Heart left ventricle (tissue), 16 donors: ENCODE measurements at regions not wholly inside any gene's neighbourhood (a gene's known extent, or its start where the extent isn't known, plus 50 kb on each side); places are given as distances from the start of the nearest gene placed in this dataset.

Experiments
- ATAC-seq, 4 donors: fragments of 200-7000 bp; cut with Tn5 transposase; one replicate each; pipeline ENCODE4 v1.9.1; 2020 to 2022; ENCODE audit warnings: moderate library complexity in 4 of 4, mild to moderate bottlenecking in 3 of 4, moderate number of reproducible peaks in 1 of 4
- DNase-seq, 5 donors: peaks; one replicate each; pipeline ENCODE4 v3.0.0-alpha.2; 2020
- H3K27ac ChIP-seq, 12 donors: fragments of 200-600 bp; sonication (generic) in 4 of 12; one replicate each; pipeline versions ENCODE4 v1.5.0 to v1.8.0; 2016 to 2022; ENCODE audit warnings: mild to moderate bottlenecking in 2 of 12
- H3K27me3 ChIP-seq, 9 donors: fragments of 200-600 bp; sonication (generic) in 2 of 9; one replicate each; pipeline versions ENCODE4 v1.5.1 to v1.8.0; 2016 to 2022; ENCODE audit warnings: mild to moderate bottlenecking in 3 of 9
- H3K36me3 ChIP-seq, 9 donors: fragments of 200-600 bp; sonication (generic) in 2 of 9; one replicate each; pipeline versions ENCODE4 v1.5.0 to v1.8.0; 2018 to 2022; ENCODE audit warnings: mild to moderate bottlenecking in 2 of 9
- H3K4me1 ChIP-seq, 12 donors: fragments of 200-600 bp; sonication (generic) in 4 of 12; one replicate each; pipeline versions ENCODE4 v1.5.0 to v1.8.0; 2016 to 2022; ENCODE audit warnings: mild to moderate bottlenecking in 3 of 12
- H3K4me3 ChIP-seq, 12 donors: fragments of 200-600 bp; sonication (generic) in 4 of 12; one replicate each; pipeline versions ENCODE4 v1.5.0 to v1.8.0; 2017 to 2022; ENCODE audit warnings: mild to moderate bottlenecking in 9 of 12, moderate library complexity in 4 of 12
- H3K9me3 ChIP-seq, 12 donors: fragments of 200-600 bp; sonication (generic) in 4 of 12; one replicate each; pipeline versions ENCODE4 v1.5.0 to v1.8.0; 2016 to 2022; ENCODE audit warnings: mild to moderate bottlenecking in 1 of 12
- POLR2A ChIP-seq, 2 donors: fragments of 450-650 bp; IDR thresholded peaks; one replicate each; pipeline ENCODE4 v1.6.1; 2017; ENCODE audit warnings: antibody characterized with exemption in 2 of 2, mild to moderate bottlenecking in 2 of 2, moderate library complexity in 2 of 2
- WGBS, 4 donors: extraction: QIAGEN DNeasy Blood & Tissue Kit in 2 of 4; methylation state at CpG; one replicate each; pipeline versions ENCODE4 v1.1.5 to v1.1.7; 2013 to 2018; 5-methylcytosine and 5-hydroxymethylcytosine counted together
- intact Hi-C, 10 donors: fragments of 100-400 bp; cut with DNase I; formaldehyde crosslinking; loops; one replicate each; pipeline versions ENCODE4 v1.11.1 to v1.14.2; 2022
- TF ChIP-seq, protein P1 (sequence below), 12 donors: fragments of 200-600 bp; sonication (generic) in 4 of 12; IDR thresholded peaks; one replicate each; pipeline versions ENCODE4 v1.5.0 to v1.8.0; 2018 to 2022; ENCODE audit warnings: antibody characterized with exemption in 12 of 12, mild to moderate bottlenecking in 5 of 12
- donor health status: ischemic (EF 13 %, LVEDD 7.1; RV severe dilation, severe dysfunction).
- donor health status: healthy with polysubstance abuse.
- donor health status: DM: no; HTN: yes; CAD: no.
- donor health status: DM: no; HTN: no; CAD: no.
- donor health status: ischemic (EF 25% LVEDD 6.9; RV normal size, moderate dysfunction).
- donor health status: ischemic (EF 25% LVEDD 5.7; RV mildly dilated, moderate dysfunction).
- donor health status: healthy.
- donor health status: DM: yes; HTN: yes; CAD: no.
- donor health status: ischemic (EF 35%, LVEDD 5.7; RV mildly dilated, moderate dysfunction).
- donor health status: nonischemic (EF 11% LVEDD 7.7; RV severe dilation, severe dysfunction).
- donor health status: DM: yes; HTN: yes; CAD: no.
- donor health status: PGD.
- donor health status: ischemic (EF 29% LVEDD 5.4; RV normal size, mild dysfunction).
- donor health status: nonischemic (EF 23%, LVEDD 6.1; RV moderate dilation, normal function).

GRCh38 chr10:78435484-78436221, 402.0 kb downstream of the RPS24 start:
- Histone ChIP-seq H3K27ac (no peak overlapping the region), H3K4me3 (no peak overlapping the region), H3K4me1 (peaks cover 0 to 47% (median 22%) of the 10 kb centered on the region in 12 donors), H3K9me3 (no peaks in the 10 kb centered on the region), H3K27me3 (no peaks in the 10 kb centered on the region), H3K36me3 (no peaks in the 10 kb centered on the region)
- TF ChIP-seq, protein P1, sequence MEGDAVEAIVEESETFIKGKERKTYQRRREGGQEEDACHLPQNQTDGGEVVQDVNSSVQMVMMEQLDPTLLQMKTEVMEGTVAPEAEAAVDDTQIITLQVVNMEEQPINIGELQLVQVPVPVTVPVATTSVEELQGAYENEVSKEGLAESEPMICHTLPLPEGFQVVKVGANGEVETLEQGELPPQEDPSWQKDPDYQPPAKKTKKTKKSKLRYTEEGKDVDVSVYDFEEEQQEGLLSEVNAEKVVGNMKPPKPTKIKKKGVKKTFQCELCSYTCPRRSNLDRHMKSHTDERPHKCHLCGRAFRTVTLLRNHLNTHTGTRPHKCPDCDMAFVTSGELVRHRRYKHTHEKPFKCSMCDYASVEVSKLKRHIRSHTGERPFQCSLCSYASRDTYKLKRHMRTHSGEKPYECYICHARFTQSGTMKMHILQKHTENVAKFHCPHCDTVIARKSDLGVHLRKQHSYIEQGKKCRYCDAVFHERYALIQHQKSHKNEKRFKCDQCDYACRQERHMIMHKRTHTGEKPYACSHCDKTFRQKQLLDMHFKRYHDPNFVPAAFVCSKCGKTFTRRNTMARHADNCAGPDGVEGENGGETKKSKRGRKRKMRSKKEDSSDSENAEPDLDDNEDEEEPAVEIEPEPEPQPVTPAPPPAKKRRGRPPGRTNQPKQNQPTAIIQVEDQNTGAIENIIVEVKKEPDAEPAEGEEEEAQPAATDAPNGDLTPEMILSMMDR (IDR thresholded peaks at IDR 0.05): no peak
- no peak for TF ChIP-seq POLR2A (IDR thresholded peaks at IDR 0.05)
- 83 to 86% (median 85%) methylated on average over 10 of the region's 10 CpGs for WGBS, 4 donors
- intact Hi-C loops: loop anchor here in 1 of 10 donors (10.0 kb wide), 2 partner anchors 391 to 629 kb away; partner anchors contain the start of gene ZMIZ1
- no peak for DNase-seq
- ATAC-seq: no peak

DNA sequence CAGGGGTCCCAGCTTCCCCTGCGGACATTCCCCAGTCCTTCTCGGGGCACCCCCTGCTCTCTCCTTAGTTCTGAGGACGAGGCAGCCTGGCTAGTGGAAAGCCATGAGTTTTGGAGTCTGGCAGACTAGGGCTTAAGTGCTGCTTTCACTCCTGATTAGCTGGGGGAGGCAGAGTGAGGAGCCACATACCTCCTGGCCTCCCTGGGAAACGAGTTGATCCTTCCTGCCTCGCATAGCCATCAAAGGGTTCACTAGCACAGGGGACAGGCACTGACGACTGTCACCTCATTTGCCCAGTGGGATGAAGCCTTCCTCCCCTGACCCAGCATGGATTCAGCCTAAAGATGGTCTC, 402.5 kb downstream of the RPS24 start:
- no peaks in the 10 kb centered on the region for H3K9me3 ChIP-seq
- no peaks in the 10 kb centered on the region for H3K27me3 ChIP-seq
- TF ChIP-seq, protein P1 (IDR thresholded peaks at IDR 0.05): no peak
- no peak for TF ChIP-seq POLR2A (IDR thresholded peaks at IDR 0.05)
- 83 to 96% (median 86%) methylated on average over 5 to 6 of the region's 6 CpGs for WGBS, 4 donors
- intact Hi-C loops: loop anchor here in 1 of 10 donors (10.0 kb wide), 2 partner anchors 391 to 629 kb away; partner anchors contain the start of gene ZMIZ1
- H3K27ac ChIP-seq: no peak overlapping the region
- no peaks in the 10 kb centered on the region for H3K36me3 ChIP-seq
- ATAC-seq (no peak), DNase-seq (no peak)
- H3K4me1 ChIP-seq: peaks cover 0 to 47% (median 22%) of the 10 kb centered on the region in 12 donors
- no peak overlapping the region for H3K4me3 ChIP-seq

GRCh38 chr10:78436706-78437406, 403.2 kb downstream of the RPS24 start:
- intact Hi-C loops: loop anchor here in 1 of 10 donors (10.0 kb wide), 2 partner anchors 392 to 628 kb away; partner anchors contain the start of gene ZMIZ1
- ATAC-seq (peak in 2 of 4 donors; percentile 22 to 57), DNase-seq (no peak)
- peaks cover 0 to 47% (median 22%) of the 10 kb centered on the region in 12 donors for H3K4me1 ChIP-seq
- WGBS, 4 donors: 71 to 75% (median 75%) methylated on average over 7 to 8 of the region's 8 CpGs
- no peaks in the 10 kb centered on the region for H3K36me3 ChIP-seq
- no peaks in the 10 kb centered on the region for H3K27me3 ChIP-seq
- no peaks in the 10 kb centered on the region for H3K9me3 ChIP-seq
- no peak overlapping the region for H3K27ac ChIP-seq
- H3K4me3 ChIP-seq: no peak overlapping the region
- TF ChIP-seq, protein P1 (IDR thresholded peaks at IDR 0.05): no peak
- TF ChIP-seq POLR2A (IDR thresholded peaks at IDR 0.05): no peak

DNA sequence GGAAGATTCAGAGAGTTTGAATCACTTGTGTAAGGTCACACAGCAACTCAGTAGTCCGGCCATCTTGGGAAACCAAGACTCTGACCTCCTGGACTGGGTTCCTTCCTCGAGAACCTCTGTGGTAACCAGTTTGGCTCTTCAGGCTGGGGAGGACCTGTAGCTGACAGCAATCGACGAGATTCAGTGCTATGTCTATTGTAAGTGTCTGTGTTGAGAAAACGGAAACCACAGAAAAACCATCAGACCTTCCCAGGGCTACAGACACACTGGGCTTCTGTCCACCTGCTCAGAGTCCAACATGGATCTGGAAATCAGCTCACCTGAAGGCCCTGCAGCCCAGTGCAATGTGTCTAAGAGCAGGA, 403.7 kb downstream of the RPS24 start:
- 84 to 92% (median 86%) methylated on average over 3 to 5 of the region's 5 CpGs for WGBS, 4 donors
- H3K27me3 ChIP-seq: no peaks in the 10 kb centered on the region
- peaks cover 0 to 45% (median 22%) of the 10 kb centered on the region in 12 donors for H3K4me1 ChIP-seq
- intact Hi-C loops: loop anchor here in 1 of 10 donors (10.0 kb wide), 2 partner anchors 393 to 627 kb away; partner anchors contain the start of gene ZMIZ1
- no peak for ATAC-seq
- no peaks in the 10 kb centered on the region for H3K36me3 ChIP-seq
- H3K27ac ChIP-seq: no peak overlapping the region
- no peak for DNase-seq
- H3K4me3 ChIP-seq: no peak overlapping the region
- TF ChIP-seq POLR2A (IDR thresholded peaks at IDR 0.05): no peak
- TF ChIP-seq, protein P1 (IDR thresholded peaks at IDR 0.05): no peak
- H3K9me3 ChIP-seq: no peaks in the 10 kb centered on the region
